IMR-90 (cell line): ENCODE measurements at regions not wholly inside any gene's neighbourhood (a gene's known extent, or its start where the extent isn't known, plus 50 kb on each side); places are given as distances from the start of the nearest gene placed in this dataset.

ENCODE experiments used
- ATAC-seq: fragments of 200-7000 bp; cut with Tn5 transposase; 2 replicates; pipeline ENCODE4 v1.9.1; 2020; ENCODE audit warnings: low read depth, mild to moderate bottlenecking, moderate library complexity
- BruUV-seq: library from RNA; stranded (reverse); fragments of 400-500 nt; replicated peaks from 2 replicates; lab custom pipeline; 2021; lab: Mats Ljungman, UMichigan
- CTCF ChIA-PET: fragments of 300-600 bp; formaldehyde crosslinking; extraction: SDS; loops from one replicate; lab custom pipeline; 2021; ENCODE audit warnings: antibody characterized with exemption; lab: Yijun Ruan, JAX
- POLR2A ChIA-PET: fragments of 300-600 bp; sonication (Branson Sonifier 250); formaldehyde crosslinking; loops from one replicate; lab custom pipeline; 2022; ENCODE audit warnings: antibody characterized with exemption; ENCODE audit not compliant: unreplicated experiment; lab: Charles Lee
- DNase-seq: peaks from one replicate; pipeline ENCODE4 v3.0.0; 2013
- H2AFZ ChIP-seq: replicated peaks from 2 replicates; pipeline ENCODE3; 2013; ENCODE audit warnings: low read length, mild to moderate bottlenecking; ENCODE audit not compliant: poor library complexity
- H2AK5ac ChIP-seq: 2 replicates; pipeline ENCODE4 v1.6.1; 2013; ENCODE audit warnings: low read depth, low read length, inconsistent platforms
- H2AK9ac ChIP-seq: replicated peaks from 2 replicates; pipeline ENCODE3; 2013; ENCODE audit warnings: mild to moderate bottlenecking, low read depth, low read length, moderate library complexity; ENCODE audit not compliant: poor library complexity
- H2BK120ac ChIP-seq: 2 replicates; pipeline ENCODE4 v1.6.1; 2013; ENCODE audit warnings: low read depth, low read length, inconsistent platforms
- H2BK15ac ChIP-seq: 3 replicates; pipeline ENCODE4 v1.6.1; 2013; ENCODE audit warnings: low read depth, low read length, inconsistent platforms
- H2BK20ac ChIP-seq: 2 replicates; pipeline ENCODE4 v1.6.1; 2013; ENCODE audit warnings: low read depth, mild to moderate bottlenecking, inconsistent platforms, low read length, moderate library complexity
- H2BK5ac ChIP-seq: 2 replicates; pipeline ENCODE4 v1.6.1; 2013; ENCODE audit warnings: mild to moderate bottlenecking, low read depth, low read length, inconsistent platforms; ENCODE audit not compliant: poor library complexity, severe bottlenecking
- H3K14ac ChIP-seq: replicated peaks from 2 replicates; pipeline ENCODE4 v1.6.1; 2013; ENCODE audit warnings: low read depth, low read length, inconsistent platforms
- H3K18ac ChIP-seq: 2 replicates; pipeline ENCODE4 v1.6.1; 2013; ENCODE audit warnings: low read depth, low read length, control low read depth
- H3K23ac ChIP-seq: 2 replicates; pipeline ENCODE4 v1.6.1; 2013; ENCODE audit warnings: low read depth, low read length, inconsistent platforms
- H3K27ac ChIP-seq: 2 replicates; pipeline ENCODE4 v1.5.1; 2013; ENCODE audit warnings: mild to moderate bottlenecking, control low read depth, low read length; ENCODE audit not compliant: insufficient read depth
- H3K27me3 ChIP-seq: 2 replicates; pipeline ENCODE4 v1.6.1; 2013; ENCODE audit warnings: low read length; ENCODE audit not compliant: control insufficient read depth, insufficient read depth
- H3K36me3 ChIP-seq: 2 replicates; pipeline ENCODE4 v1.6.1; 2013; ENCODE audit warnings: low read length, mixed read lengths; ENCODE audit not compliant: control insufficient read depth, insufficient read depth
- H3K4ac ChIP-seq: 2 replicates; pipeline ENCODE4 v1.6.1; 2013; ENCODE audit warnings: low read depth, low read length, inconsistent platforms
- H3K4me1 ChIP-seq: 2 replicates; pipeline ENCODE4 v1.6.1; 2013; ENCODE audit warnings: low read length, mixed read lengths; ENCODE audit not compliant: control insufficient read depth, insufficient read depth
- H3K4me2 ChIP-seq: 2 replicates; pipeline ENCODE4 v1.6.1; 2013; ENCODE audit warnings: low read depth, mild to moderate bottlenecking, control low read depth, low read length, moderate library complexity
- H3K4me3 ChIP-seq: 2 replicates; pipeline ENCODE4 v1.5.1; 2013; ENCODE audit warnings: low read depth, mild to moderate bottlenecking, control low read depth, low read length, moderate library complexity; ENCODE audit not compliant: insufficient read depth
- H3K56ac ChIP-seq: 2 replicates; pipeline ENCODE4 v1.6.1; 2013; ENCODE audit warnings: low read length, inconsistent platforms; ENCODE audit not compliant: insufficient read depth; ENCODE audit errors: extremely low read depth
- H3K79me1 ChIP-seq, 2 experiments: 2 replicates each; pipeline ENCODE4 v1.6.1; 2013; ENCODE audit warnings: low read length in 2 of 2, inconsistent platforms in 1 of 2, low read depth in 1 of 2
- H3K9ac ChIP-seq: 2 replicates; pipeline ENCODE4 v1.6.1; 2013; ENCODE audit warnings: low read depth, low read length, control low read depth
- H3K9me1 ChIP-seq: 2 replicates; pipeline ENCODE4 v1.6.1; 2013; ENCODE audit warnings: low read length, inconsistent platforms; ENCODE audit not compliant: insufficient read depth
- H3K9me3 ChIP-seq: 2 replicates; pipeline ENCODE4 v1.6.1; 2013; ENCODE audit warnings: low read length; ENCODE audit not compliant: control insufficient read depth, insufficient read depth
- H4K20me1 ChIP-seq: 2 replicates; pipeline ENCODE4 v1.6.1; 2013; ENCODE audit warnings: low read length, inconsistent platforms; ENCODE audit not compliant: insufficient read depth
- H4K5ac ChIP-seq: 2 replicates; pipeline ENCODE4 v1.6.1; 2013; ENCODE audit warnings: mild to moderate bottlenecking, low read depth, low read length, control low read depth
- H4K8ac ChIP-seq, 2 experiments: 2 replicates each; pipeline ENCODE4 v1.6.1; 2013; ENCODE audit warnings: low read depth in 2 of 2, low read length in 2 of 2, control low read depth in 1 of 2, inconsistent platforms in 1 of 2
- H4K91ac ChIP-seq: 2 replicates; pipeline ENCODE4 v1.6.1; 2013; ENCODE audit warnings: low read depth, low read length, inconsistent platforms; ENCODE audit not compliant: insufficient read depth
- BHLHE40 ChIP-seq: fragments of 150-350 bp; IDR thresholded peaks from 2 replicates; pipeline ENCODE4 v1.6.1; 2016; ENCODE audit warnings: mild to moderate bottlenecking, low read depth, low read length
- CTCF ChIP-seq: conservative IDR thresholded peaks from 2 replicates; pipeline ENCODE4 v1.5.1; 2012; ENCODE audit warnings: mild to moderate bottlenecking, low read depth, low read length, improper control_type of control experiment
- ELK1 ChIP-seq: fragments of 150-350 bp; IDR thresholded peaks from 2 replicates; pipeline ENCODE4 v1.6.1; 2016; ENCODE audit warnings: low read depth, mild to moderate bottlenecking, low read length, moderate library complexity, borderline replicate concordance
- FOS ChIP-seq: fragments of 150-350 bp; IDR thresholded peaks from 2 replicates; pipeline ENCODE4 v1.6.1; 2016; ENCODE audit warnings: low read depth, low read length
- MAFK ChIP-seq: IDR thresholded peaks from 2 replicates; pipeline ENCODE4 v1.6.1; 2012; ENCODE audit warnings: low read depth, low read length, improper control_type of control experiment
- MAZ ChIP-seq: IDR thresholded peaks from 2 replicates; pipeline ENCODE4 v1.6.1; 2012; ENCODE audit warnings: low read depth, mild to moderate bottlenecking, low read length, improper control_type of control experiment, moderate library complexity, borderline replicate concordance
- POLR2A ChIP-seq: IDR thresholded peaks from 2 replicates; pipeline ENCODE4 v1.6.1; 2012; ENCODE audit warnings: mild to moderate bottlenecking, low read depth, low read length
- RAD21 ChIP-seq: IDR thresholded peaks from 2 replicates; pipeline ENCODE4 v1.6.1; 2012; ENCODE audit warnings: low read length, improper control_type of control experiment
- RCOR1 ChIP-seq: IDR thresholded peaks from 2 replicates; pipeline ENCODE4 v1.6.1; 2012; ENCODE audit warnings: mild to moderate bottlenecking, low read length, improper control_type of control experiment; ENCODE audit not compliant: insufficient replicate concordance
- USF2 ChIP-seq: fragments of 150-350 bp; IDR thresholded peaks from 2 replicates; pipeline ENCODE4 v1.6.1; 2017; ENCODE audit warnings: mild to moderate bottlenecking, antibody characterized with exemption, low read length, low read depth
- WGBS, 2 experiments: methylation state at CpG; one replicate each; pipeline versions ENCODE4 v1.1.5 to v1.1.7; 2013; ENCODE audit warnings: missing lambda C conversion rate in 2 of 2; ENCODE audit not compliant: insufficient read length in 1 of 2; ENCODE audit errors: extremely low coverage in 2 of 2; 5-methylcytosine and 5-hydroxymethylcytosine counted together
- dilution Hi-C: fragments of 300-500 bp; cut with HindIII; formaldehyde crosslinking; loops from one replicate; pipeline ENCODE4 v1.14.3; 2018; ENCODE audit warnings: low sequenced_read_pairs; ENCODE audit not compliant: unreplicated experiment
- in situ Hi-C: fragments of 300-500 bp; cut with MboI; formaldehyde crosslinking; loops from 3 replicates; pipeline ENCODE4 v1.14.3; 2019; ENCODE audit warnings: low sequenced_read_pairs, inconsistent platforms, mixed read lengths
- intact Hi-C: fragments of 100-400 bp; cut with micrococcal nuclease; formaldehyde crosslinking; loops from 2 replicates; pipeline ENCODE4 v1.10.0; 2022

GRCh38 chr16:80347900-80348299 is 192.9 kb upstream of the DYNLRB2 start:
- Histone ChIP-seq H2BK120ac (no peak overlapping the region), H3K23ac (no peak overlapping the region), H3K4ac (no peak overlapping the region), H2AK9ac (no peak overlapping the region), H3K9me3 (no peaks in the 10 kb centered on the region), H3K14ac (no peak overlapping the region), H3K18ac (no peak overlapping the region), H3K56ac (no peak overlapping the region), H3K4me2 (no peak overlapping the region), H2AFZ (no peak overlapping the region), H2AK5ac (no peak overlapping the region), H4K20me1 (no peaks in the 10 kb centered on the region), H3K36me3 (no peaks in the 10 kb centered on the region), H3K27ac (no peak overlapping the region), H2BK20ac (no peak overlapping the region), H3K4me3 (no peak overlapping the region), H3K9me1 (no peaks in the 10 kb centered on the region), H3K27me3 (no peaks in the 10 kb centered on the region; the same call in 1 of the 2 replicates), H3K9ac (no peak overlapping the region), H4K5ac (no peak overlapping the region), H4K91ac (no peak overlapping the region), H2BK5ac (no peak overlapping the region), H3K79me1 (no peaks in the 10 kb centered on the region), H2BK15ac (no peak overlapping the region), H3K4me1 (no peaks in the 10 kb centered on the region), H4K8ac (no peak overlapping the region)
- intact Hi-C loops (no loop called here), in situ Hi-C loops (no loop called here), dilution Hi-C loops (no loop called here)
- TF ChIP-seq FOS (no peak), RAD21 (no peak), BHLHE40 (no peak), CTCF (no peak), USF2 (no peak), ELK1 (no peak), MAZ (no peak), RCOR1 (no peak), MAFK (no peak), POLR2A (no peak)
- ChIA-PET CTCF (no interaction called here), POLR2A (no interaction called here)
- ATAC-seq (no peak), DNase-seq (no peak)
- no TSS peak for BruUV-seq
- no CpG with 5 or more reads among the region's 3 CpGs for WGBS, 2 experiments
